Thymus (tissue), 11 donors: ENCODE measurements at regions not wholly inside any gene's neighbourhood (a gene's known extent, or its start where the extent isn't known, plus 50 kb on each side); places are given as distances from the start of the nearest gene placed in this dataset.

Experiments used
- DNase-seq, 9 donors: peaks; one replicate each; pipeline ENCODE4 v3.0.0-alpha.2; 2013; ENCODE audit warnings: low spot score in 9 of 9, low read depth in 6 of 9, missing footprints in 1 of 9
- H3K27ac ChIP-seq, 2 donors: one replicate each; pipeline ENCODE4 v1.5.1; 2013; ENCODE audit warnings: control low read depth in 1 of 2, low read depth in 1 of 2, low read length in 1 of 2, mild to moderate bottlenecking in 1 of 2, moderate library complexity in 1 of 2
- H3K27me3 ChIP-seq, 2 donors: one replicate each; pipeline ENCODE4 v1.5.1; 2013; ENCODE audit warnings: low read length in 1 of 2; ENCODE audit not compliant: control insufficient read depth in 2 of 2, insufficient read depth in 1 of 2
- H3K36me3 ChIP-seq, 2 donors: one replicate each; pipeline ENCODE4 v1.5.1; 2013; ENCODE audit warnings: low read length in 1 of 2, mild to moderate bottlenecking in 1 of 2, moderate library complexity in 1 of 2; ENCODE audit not compliant: control insufficient read depth in 2 of 2, insufficient read depth in 2 of 2
- H3K4me1 ChIP-seq, 2 donors: one replicate each; pipeline ENCODE4 v1.5.1; 2013; ENCODE audit warnings: low read length in 2 of 2; ENCODE audit not compliant: control insufficient read depth in 2 of 2, insufficient read depth in 2 of 2
- H3K4me3 ChIP-seq, 2 donors: one replicate each; pipeline ENCODE4 v1.5.1; 2013; ENCODE audit warnings: low read length in 2 of 2, control low read depth in 1 of 2, mild to moderate bottlenecking in 1 of 2
- H3K9me3 ChIP-seq, 2 donors: one replicate each; pipeline ENCODE4 v1.5.1; 2013; ENCODE audit warnings: low read length in 1 of 2, mild to moderate bottlenecking in 1 of 2; ENCODE audit not compliant: control insufficient read depth in 2 of 2, insufficient read depth in 1 of 2
- WGBS: extraction: QIAGEN DNeasy Blood & Tissue Kit; methylation state at CpG from one replicate; pipeline ENCODE4 v1.1.7; 2013; 5-methylcytosine and 5-hydroxymethylcytosine counted together
- donor health status: healthy.

- H3K4me1 ChIP-seq: no peaks in the 10 kb centered on the region
- no peak for DNase-seq
- no peaks in the 10 kb centered on the region for H3K36me3 ChIP-seq
- WGBS: 89% methylated on average over 8 of the region's 8 CpGs
- H3K4me3 ChIP-seq: no peak overlapping the region
- no peak overlapping the region for H3K27ac ChIP-seq
- no peaks in the 10 kb centered on the region for H3K27me3 ChIP-seq
- H3K9me3 ChIP-seq: no peaks in the 10 kb centered on the region
Observed at GRCh38 chr5:167916261-167916691, 375.2 kb upstream of the WWC1 start.

- Histone ChIP-seq H3K9me3 (no peaks in the 10 kb centered on the region), H3K4me3 (no peak overlapping the region), H3K27me3 (no peaks in the 10 kb centered on the region), H3K4me1 (no peaks in the 10 kb centered on the region), H3K27ac (no peak overlapping the region), H3K36me3 (no peaks in the 10 kb centered on the region)
- DNase-seq: no peak
- 26% methylated on average over 4 of the region's 4 CpGs for WGBS
Observed at GRCh38 chr5:167916706-167917105, 374.7 kb upstream of the WWC1 start.

- 92% methylated on average over 11 of the region's 11 CpGs for WGBS
- Histone ChIP-seq H3K36me3 (no peaks in the 10 kb centered on the region), H3K27ac (no peak overlapping the region), H3K9me3 (no peaks in the 10 kb centered on the region), H3K27me3 (no peaks in the 10 kb centered on the region), H3K4me1 (no peaks in the 10 kb centered on the region), H3K4me3 (no peak overlapping the region)
- DNase-seq: no peak
Observed at GRCh38 chr5:167918184-167918812, 373.1 kb upstream of the WWC1 start.

- H3K4me1 ChIP-seq: no peaks in the 10 kb centered on the region
- 90% methylated on average over 11 of the region's 11 CpGs for WGBS
- DNase-seq: no peak
Observed at GRCh38 chr5:167918813-167919483, 372.5 kb upstream of the WWC1 start.

GRCh38 chr5:167920589-167920988 lies 370.9 kb upstream of the WWC1 start:
- 17% methylated on average over 2 of the region's 2 CpGs for WGBS
- no peak overlapping the region for H3K4me3 ChIP-seq

More at GRCh38 chr5:167918813-167919483, 372.5 kb upstream of the WWC1 start:
- Histone ChIP-seq H3K27ac (no peak overlapping the region), H3K36me3 (no peaks in the 10 kb centered on the region), H3K9me3 (no peaks in the 10 kb centered on the region), H3K4me3 (no peak overlapping the region), H3K27me3 (no peaks in the 10 kb centered on the region)

GRCh38 chr5:167921796-167922195 lies 369.6 kb upstream of the WWC1 start:
- Histone ChIP-seq H3K27ac (no peak overlapping the region), H3K36me3 (no peaks in the 10 kb centered on the region), H3K4me3 (no peak overlapping the region), H3K27me3 (no peaks in the 10 kb centered on the region), H3K4me1 (no peaks in the 10 kb centered on the region), H3K9me3 (no peaks in the 10 kb centered on the region)
- DNase-seq: no peak

More at GRCh38 chr5:167920589-167920988, 370.9 kb upstream of the WWC1 start:
- DNase-seq: no peak
- H3K4me1 ChIP-seq: no peaks in the 10 kb centered on the region
- no peaks in the 10 kb centered on the region for H3K36me3 ChIP-seq
- no peak overlapping the region for H3K27ac ChIP-seq
- no peaks in the 10 kb centered on the region for H3K9me3 ChIP-seq
- H3K27me3 ChIP-seq: no peaks in the 10 kb centered on the region

GRCh38 chr5:167923396-167923795 lies 368.0 kb upstream of the WWC1 start:
- no peak overlapping the region for H3K27ac ChIP-seq
- no peaks in the 10 kb centered on the region for H3K4me1 ChIP-seq
- no peaks in the 10 kb centered on the region for H3K36me3 ChIP-seq
- 85% methylated on average over 4 of the region's 4 CpGs for WGBS
- H3K9me3 ChIP-seq: peaks cover 0 to 6% of the 10 kb centered on the region in 2 donors
- H3K27me3 ChIP-seq: no peaks in the 10 kb centered on the region
- no peak for DNase-seq
- H3K4me3 ChIP-seq: no peak overlapping the region

- no peak for DNase-seq
- H3K4me3 ChIP-seq: no peak overlapping the region
- H3K36me3 ChIP-seq: no peaks in the 10 kb centered on the region
- H3K4me1 ChIP-seq: no peaks in the 10 kb centered on the region
- 97% methylated on average over 3 of the region's 3 CpGs for WGBS
- H3K9me3 ChIP-seq: peaks cover 0 to 6% of the 10 kb centered on the region in 2 donors
- H3K27me3 ChIP-seq: no peaks in the 10 kb centered on the region
- H3K27ac ChIP-seq: no peak overlapping the region
Observed at GRCh38 chr5:167929841-167930240, 361.6 kb upstream of the WWC1 start.

- DNase-seq: no peak
- no peaks in the 10 kb centered on the region for H3K36me3 ChIP-seq
- 93% methylated on average over 15 of the region's 15 CpGs for WGBS
Observed at GRCh38 chr5:167934551-167934971, 356.9 kb upstream of the WWC1 start.

More at GRCh38 chr5:167934551-167934971, 356.9 kb upstream of the WWC1 start:
- no peak overlapping the region for H3K27ac ChIP-seq
- no peaks in the 10 kb centered on the region for H3K27me3 ChIP-seq
- H3K9me3 ChIP-seq: no peaks in the 10 kb centered on the region
- H3K4me3 ChIP-seq: no peak overlapping the region
- no peaks in the 10 kb centered on the region for H3K4me1 ChIP-seq
